ENCODE measurements at regions not wholly inside any gene's neighbourhood (a gene's known extent, or its start where the extent isn't known, plus 50 kb on each side); places are given as distances from the start of the nearest gene placed in this dataset.

GRCh38 chr11:28420099-28420498 is 311.9 kb downstream of the METTL15 start:
- POLR2A ChIA-PET, result no interaction called here
- no peaks in the 10 kb centered on the region for H4K20me1 ChIP-seq (replicated peaks; ENCODE audit: control insufficient read depth, extremely low read depth, insufficient read depth, low read length)
- no peaks in the 10 kb centered on the region for H3K36me3 ChIP-seq (ENCODE audit: control insufficient read depth in 2 of 2, extremely low read depth in 1 of 2, insufficient read depth in 2 of 2, low read length in 2 of 2)
- H3K27me3 ChIP-seq (ENCODE audit: control insufficient read depth in 2 of 2, insufficient read depth in 2 of 2, low read length in 2 of 2), result no peaks in the 10 kb centered on the region
- no peaks in the 10 kb centered on the region for H3K79me2 ChIP-seq (ENCODE audit: control insufficient read depth, insufficient read depth, low read length)
- no peak overlapping the region for H3K27ac ChIP-seq (ENCODE audit: insufficient read depth, low read depth, low read length)
- BruUV-seq (replicated peaks), result no TSS peak
- H3K9me1 ChIP-seq (replicated peaks; ENCODE audit: control insufficient read depth, extremely low read depth, insufficient read depth, low read length), result no peaks in the 10 kb centered on the region
- no peak overlapping the region for H2AFZ ChIP-seq (ENCODE audit: low read depth, low read length)
- no peak overlapping the region for H3K9ac ChIP-seq (replicated peaks; ENCODE audit: extremely low read depth, insufficient read depth, low read length)
- DNase-seq (ENCODE audit: low read depth, low spot score), result no peak
- no peak overlapping the region for H3K4me2 ChIP-seq (ENCODE audit: insufficient read depth, low read length)
- dilution Hi-C loops (cut with MboI; ENCODE audit: extremely low pct_ligation_motif_present, low sequenced_read_pairs), result no loop called here
- CTCF ChIA-PET, result interaction anchor here (1.0 to 1.2 kb wide), 2 partner anchors 17 to 20 kb away, joined by 3 read pairs; no protein-coding TSS in a partner anchor
- intact Hi-C loops (cut with micrococcal nuclease), result no loop called here
- TF ChIP-seq, protein P1, sequence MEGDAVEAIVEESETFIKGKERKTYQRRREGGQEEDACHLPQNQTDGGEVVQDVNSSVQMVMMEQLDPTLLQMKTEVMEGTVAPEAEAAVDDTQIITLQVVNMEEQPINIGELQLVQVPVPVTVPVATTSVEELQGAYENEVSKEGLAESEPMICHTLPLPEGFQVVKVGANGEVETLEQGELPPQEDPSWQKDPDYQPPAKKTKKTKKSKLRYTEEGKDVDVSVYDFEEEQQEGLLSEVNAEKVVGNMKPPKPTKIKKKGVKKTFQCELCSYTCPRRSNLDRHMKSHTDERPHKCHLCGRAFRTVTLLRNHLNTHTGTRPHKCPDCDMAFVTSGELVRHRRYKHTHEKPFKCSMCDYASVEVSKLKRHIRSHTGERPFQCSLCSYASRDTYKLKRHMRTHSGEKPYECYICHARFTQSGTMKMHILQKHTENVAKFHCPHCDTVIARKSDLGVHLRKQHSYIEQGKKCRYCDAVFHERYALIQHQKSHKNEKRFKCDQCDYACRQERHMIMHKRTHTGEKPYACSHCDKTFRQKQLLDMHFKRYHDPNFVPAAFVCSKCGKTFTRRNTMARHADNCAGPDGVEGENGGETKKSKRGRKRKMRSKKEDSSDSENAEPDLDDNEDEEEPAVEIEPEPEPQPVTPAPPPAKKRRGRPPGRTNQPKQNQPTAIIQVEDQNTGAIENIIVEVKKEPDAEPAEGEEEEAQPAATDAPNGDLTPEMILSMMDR (IDR thresholded peaks at IDR 0.05; ENCODE audit: extremely low read depth in 1 of 2, insufficient read depth in 1 of 2, low read depth in 1 of 2, low read length in 2 of 2), result no peak
- TF ChIP-seq MYC (IDR thresholded peaks at IDR 0.05; ENCODE audit: low read depth, low read length) (no peak), GATA2 (IDR thresholded peaks at IDR 0.05; ENCODE audit: insufficient read depth, insufficient read length, low read depth, low read length) (no peak), MAX (IDR thresholded peaks at IDR 0.05; ENCODE audit: insufficient read depth, insufficient read length) (no peak), FOS (IDR thresholded peaks at IDR 0.05; ENCODE audit: borderline replicate concordance, insufficient read depth, low read length) (no peak), POLR2AphosphoS5 (IDR thresholded peaks at IDR 0.05; ENCODE audit: insufficient read depth, low read depth, low read length) (no peak), JUN (IDR thresholded peaks at IDR 0.05; ENCODE audit: borderline replicate concordance, insufficient read depth, insufficient read length, low read depth) (no peak)
- H3K4me1 ChIP-seq (ENCODE audit: control insufficient read depth, extremely low read depth, insufficient read depth, low read length), result peaks cover 8% of the 10 kb centered on the region
- H3K9me3 ChIP-seq (replicated peaks; ENCODE audit: control insufficient read depth, insufficient read depth, low read length), result no peaks in the 10 kb centered on the region
- H3K4me3 ChIP-seq (replicated peaks in 1 of 3; ENCODE audit: insufficient read depth in 1 of 3, low read depth in 1 of 3, low read length in 3 of 3), result no peak overlapping the region
- FAIRE-seq, result no peak
